ENCODE measurements at regions not wholly inside any gene's neighbourhood (a gene's known extent, or its start where the extent isn't known, plus 50 kb on each side); places are given as distances from the start of the nearest gene placed in this dataset.

DNA sequence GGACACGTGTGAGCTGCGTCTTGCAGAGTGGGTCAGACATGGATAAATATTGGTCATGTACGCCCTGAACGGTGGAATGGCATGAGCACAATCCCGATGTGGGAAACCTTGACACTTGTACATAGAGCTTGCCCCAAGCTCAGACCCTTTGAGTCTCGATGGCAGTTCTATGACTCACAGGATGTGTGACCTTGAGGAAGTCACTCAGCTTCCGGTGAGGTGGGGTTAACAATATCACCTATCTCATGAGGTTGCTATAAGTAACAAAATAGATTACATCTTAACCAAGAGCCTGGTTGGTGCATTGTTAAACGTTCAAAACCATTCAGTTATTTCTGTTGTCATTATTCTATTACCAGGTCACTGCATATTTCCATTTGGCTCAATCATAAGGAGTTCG, 109.1 kb upstream of the TBL1X start:
- BruUV-seq (replicated peaks): no TSS peak

More for the DNA sequence above, 109.1 kb upstream of the TBL1X start:
- no peaks in the 10 kb centered on the region for H4K20me1 ChIP-seq (ENCODE audit: control insufficient read depth, insufficient read depth)
- FAIRE-seq (no peak), ATAC-seq (no peak), DNase-seq (ENCODE audit: low read depth, low spot score) (no peak)
- H3K9ac ChIP-seq (ENCODE audit: control insufficient read depth, insufficient read depth, low read length): no peak overlapping the region
- in situ Hi-C loops (cut with MboI): loop anchor here (5.0 to 10.0 kb wide), 2 partner anchors 102 to 349 kb away; no protein-coding TSS in a partner anchor
- no peak for TF ChIP-seq TARDBP (IDR thresholded peaks at IDR 0.05; ENCODE audit: borderline replicate concordance)
- TF ChIP-seq SMAD1 (IDR thresholded peaks at IDR 0.05; ENCODE audit: low read depth, partially characterized antibody): no peak
- no peak for TF ChIP-seq SIX5 (IDR thresholded peaks at IDR 0.05; ENCODE audit: low read depth, low read length, severe bottlenecking)
- TF ChIP-seq, protein P1, sequence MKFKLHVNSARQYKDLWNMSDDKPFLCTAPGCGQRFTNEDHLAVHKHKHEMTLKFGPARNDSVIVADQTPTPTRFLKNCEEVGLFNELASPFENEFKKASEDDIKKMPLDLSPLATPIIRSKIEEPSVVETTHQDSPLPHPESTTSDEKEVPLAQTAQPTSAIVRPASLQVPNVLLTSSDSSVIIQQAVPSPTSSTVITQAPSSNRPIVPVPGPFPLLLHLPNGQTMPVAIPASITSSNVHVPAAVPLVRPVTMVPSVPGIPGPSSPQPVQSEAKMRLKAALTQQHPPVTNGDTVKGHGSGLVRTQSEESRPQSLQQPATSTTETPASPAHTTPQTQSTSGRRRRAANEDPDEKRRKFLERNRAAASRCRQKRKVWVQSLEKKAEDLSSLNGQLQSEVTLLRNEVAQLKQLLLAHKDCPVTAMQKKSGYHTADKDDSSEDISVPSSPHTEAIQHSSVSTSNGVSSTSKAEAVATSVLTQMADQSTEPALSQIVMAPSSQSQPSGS (IDR thresholded peaks at IDR 0.05; ENCODE audit: low read length): no peak
- no peak for TF ChIP-seq GABPA (IDR thresholded peaks at IDR 0.05; ENCODE audit: low read depth)
- no peak for TF ChIP-seq TCF7 (IDR thresholded peaks at IDR 0.05; ENCODE audit: borderline replicate concordance)
- no peak for TF ChIP-seq FOS (IDR thresholded peaks at IDR 0.05; ENCODE audit: borderline replicate concordance, extremely low read depth, insufficient read length)
- TF ChIP-seq ZNF622 (IDR thresholded peaks at IDR 0.05): no peak
- TF ChIP-seq E4F1 (IDR thresholded peaks at IDR 0.05; ENCODE audit: borderline replicate concordance, partially characterized antibody): no peak
- TF ChIP-seq, protein P2, sequence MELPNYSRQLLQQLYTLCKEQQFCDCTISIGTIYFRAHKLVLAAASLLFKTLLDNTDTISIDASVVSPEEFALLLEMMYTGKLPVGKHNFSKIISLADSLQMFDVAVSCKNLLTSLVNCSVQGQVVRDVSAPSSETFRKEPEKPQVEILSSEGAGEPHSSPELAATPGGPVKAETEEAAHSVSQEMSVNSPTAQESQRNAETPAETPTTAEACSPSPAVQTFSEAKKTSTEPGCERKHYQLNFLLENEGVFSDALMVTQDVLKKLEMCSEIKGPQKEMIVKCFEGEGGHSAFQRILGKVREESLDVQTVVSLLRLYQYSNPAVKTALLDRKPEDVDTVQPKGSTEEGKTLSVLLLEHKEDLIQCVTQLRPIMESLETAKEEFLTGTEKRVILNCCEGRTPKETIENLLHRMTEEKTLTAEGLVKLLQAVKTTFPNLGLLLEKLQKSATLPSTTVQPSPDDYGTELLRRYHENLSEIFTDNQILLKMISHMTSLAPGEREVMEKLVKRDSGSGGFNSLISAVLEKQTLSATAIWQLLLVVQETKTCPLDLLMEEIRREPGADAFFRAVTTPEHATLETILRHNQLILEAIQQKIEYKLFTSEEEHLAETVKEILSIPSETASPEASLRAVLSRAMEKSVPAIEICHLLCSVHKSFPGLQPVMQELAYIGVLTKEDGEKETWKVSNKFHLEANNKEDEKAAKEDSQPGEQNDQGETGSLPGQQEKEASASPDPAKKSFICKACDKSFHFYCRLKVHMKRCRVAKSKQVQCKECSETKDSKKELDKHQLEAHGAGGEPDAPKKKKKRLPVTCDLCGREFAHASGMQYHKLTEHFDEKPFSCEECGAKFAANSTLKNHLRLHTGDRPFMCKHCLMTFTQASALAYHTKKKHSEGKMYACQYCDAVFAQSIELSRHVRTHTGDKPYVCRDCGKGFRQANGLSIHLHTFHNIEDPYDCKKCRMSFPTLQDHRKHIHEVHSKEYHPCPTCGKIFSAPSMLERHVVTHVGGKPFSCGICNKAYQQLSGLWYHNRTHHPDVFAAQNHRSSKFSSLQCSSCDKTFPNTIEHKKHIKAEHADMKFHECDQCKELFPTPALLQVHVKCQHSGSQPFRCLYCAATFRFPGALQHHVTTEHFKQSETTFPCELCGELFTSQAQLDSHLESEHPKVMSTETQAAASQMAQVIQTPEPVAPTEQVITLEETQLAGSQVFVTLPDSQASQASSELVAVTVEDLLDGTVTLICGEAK (IDR thresholded peaks at IDR 0.05; ENCODE audit: borderline replicate concordance): no peak
- TF ChIP-seq, protein P3, sequence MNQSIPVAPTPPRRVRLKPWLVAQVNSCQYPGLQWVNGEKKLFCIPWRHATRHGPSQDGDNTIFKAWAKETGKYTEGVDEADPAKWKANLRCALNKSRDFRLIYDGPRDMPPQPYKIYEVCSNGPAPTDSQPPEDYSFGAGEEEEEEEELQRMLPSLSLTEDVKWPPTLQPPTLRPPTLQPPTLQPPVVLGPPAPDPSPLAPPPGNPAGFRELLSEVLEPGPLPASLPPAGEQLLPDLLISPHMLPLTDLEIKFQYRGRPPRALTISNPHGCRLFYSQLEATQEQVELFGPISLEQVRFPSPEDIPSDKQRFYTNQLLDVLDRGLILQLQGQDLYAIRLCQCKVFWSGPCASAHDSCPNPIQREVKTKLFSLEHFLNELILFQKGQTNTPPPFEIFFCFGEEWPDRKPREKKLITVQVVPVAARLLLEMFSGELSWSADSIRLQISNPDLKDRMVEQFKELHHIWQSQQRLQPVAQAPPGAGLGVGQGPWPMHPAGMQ (IDR thresholded peaks at IDR 0.05; ENCODE audit: borderline replicate concordance): no peak
- no peak for TF ChIP-seq CHD2 (IDR thresholded peaks at IDR 0.05; ENCODE audit: borderline replicate concordance, low read depth, low read length)
- no peak for TF ChIP-seq IRF4 (IDR thresholded peaks at IDR 0.05; ENCODE audit: low read depth, low read length)
- ChIA-PET CTCF (interaction anchor here (0.6 kb wide), 1 partner anchor 356 kb away, joined by 4 read pairs; no protein-coding TSS in a partner anchor), RAD21 (ENCODE audit: unreplicated experiment) (no interaction called here), SMC1A (ENCODE audit: uncharacterized antibody, unreplicated experiment) (interaction anchor here (0.8 kb wide), 1 partner anchor 15 kb away, joined by 3 read pairs; no protein-coding TSS in a partner anchor), POLR2A (no interaction called here)
- no peak overlapping the region for H3K4me3 ChIP-seq
- 62% methylated on average over 9 of the region's 9 CpGs for WGBS (ENCODE audit: insufficient coverage, insufficient replicate concordance, low lambda C conversion rate, missing lambda C conversion rate)
- H3K9me3 ChIP-seq (replicated peaks; ENCODE audit: control insufficient read depth, insufficient read depth, low read length): peaks cover 2% of the 10 kb centered on the region; the same call in 1 of the 3 replicates
- H3K36me3 ChIP-seq (ENCODE audit: control insufficient read depth in 2 of 2, insufficient read depth in 2 of 2, low read length in 1 of 2): no peaks in the 10 kb centered on the region
- H3K4me1 ChIP-seq (ENCODE audit: control insufficient read depth, insufficient read depth, low read length): peaks cover 5% of the 10 kb centered on the region; the same call in 1 of the 2 replicates
- no peaks in the 10 kb centered on the region for H3K79me2 ChIP-seq (ENCODE audit: control insufficient read depth, insufficient read depth, low read length)
- H3K27ac ChIP-seq (ENCODE audit: control insufficient read depth, insufficient read depth): no peak overlapping the region
- intact Hi-C loops (cut with micrococcal nuclease; ENCODE audit: unreplicated experiment): no loop called here
- no peak overlapping the region for H3K4me2 ChIP-seq (ENCODE audit: control insufficient read depth, insufficient read depth)
- no peak overlapping the region for H2AFZ ChIP-seq (ENCODE audit: control insufficient read depth, low read depth, low read length)
- no peaks in the 10 kb centered on the region for H3K27me3 ChIP-seq (replicated peaks in 1 of 2; ENCODE audit: control insufficient read depth in 2 of 2, insufficient read depth in 2 of 2, low read length in 1 of 2)

All from GM12878 (cell line).